IPS-NIHi11 (cell line): ENCODE measurements at regions not wholly inside any gene's neighbourhood (a gene's known extent, or its start where the extent isn't known, plus 50 kb on each side); places are given as distances from the start of the nearest gene placed in this dataset.
"Not testable (repeated sequence)": the region's sequence is repeated elsewhere in the genome, so short reads cannot be mapped to it uniquely, and the experiment has no call there.

Experiments used
- DNase-seq: peaks from one replicate; pipeline ENCODE4 v3.0.0; 2012; ENCODE audit warnings: mixed read lengths, low spot score

DNA sequence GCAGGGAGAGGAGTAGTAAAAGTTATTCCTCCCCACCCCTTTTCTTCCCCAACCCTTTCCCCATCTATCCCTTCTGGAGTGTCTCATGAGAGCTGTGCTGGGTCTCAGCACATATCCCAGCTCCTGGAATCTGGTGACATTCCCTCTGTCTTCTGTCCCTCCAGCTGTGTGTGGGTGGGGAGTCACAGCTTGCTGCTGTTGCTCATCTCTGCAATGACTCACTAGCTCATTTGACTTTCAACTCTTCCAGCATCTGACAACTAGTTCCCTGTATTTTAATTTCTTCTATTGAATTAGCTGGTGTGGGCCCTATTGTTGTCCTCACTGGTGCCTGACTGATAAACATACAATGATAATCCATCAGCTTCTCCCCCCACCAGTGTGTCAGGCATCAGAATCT is 198.9 kb upstream of the AUTS2 start:
- peak; percentile 40 for DNase-seq

DNA sequence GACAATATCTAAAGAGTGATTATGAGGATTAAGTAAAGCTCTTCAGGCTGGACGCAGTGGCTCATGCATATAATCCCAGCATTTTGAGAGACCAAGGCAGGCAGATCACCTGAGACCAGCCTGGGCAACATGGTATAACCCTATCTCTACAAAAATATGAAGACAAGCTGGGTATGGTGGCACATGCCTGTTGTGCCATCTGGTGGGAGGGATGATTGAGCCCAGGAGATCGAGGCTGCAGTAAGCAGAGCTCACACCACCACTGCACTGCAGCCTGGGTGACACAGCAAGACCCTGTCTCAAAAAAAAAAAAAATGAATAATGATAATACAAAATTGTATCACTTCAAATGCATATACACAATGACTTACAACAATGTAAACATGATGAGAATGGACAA is 195.6 kb upstream of the AUTS2 start:
- no peak for DNase-seq

DNA sequence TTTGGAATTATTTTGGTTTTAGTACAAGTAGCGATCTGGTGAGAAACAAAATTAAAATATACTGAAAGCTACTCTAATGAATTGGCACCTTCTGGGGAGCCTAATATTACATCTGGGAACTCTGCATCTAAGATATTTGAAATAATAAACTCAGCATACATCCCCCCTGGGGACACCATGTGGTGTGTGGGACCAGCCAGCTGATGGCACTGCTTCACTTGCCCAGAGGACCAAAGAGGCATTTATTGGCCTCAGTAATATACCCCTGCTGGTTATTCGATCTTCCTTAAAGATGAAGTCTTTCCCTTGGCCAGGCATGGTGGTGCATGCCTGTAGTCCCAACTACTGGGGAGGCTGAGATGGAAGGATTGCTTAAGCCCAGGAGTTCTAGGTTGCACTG is 195.1 kb upstream of the AUTS2 start:
- peak; percentile 56 for DNase-seq

- no peak for DNase-seq
Observed at GRCh38 chr7:69411018-69411417, 187.3 kb upstream of the AUTS2 start.

- no peak for DNase-seq
Observed at GRCh38 chr7:69411466-69411865, 186.8 kb upstream of the AUTS2 start.

DNA sequence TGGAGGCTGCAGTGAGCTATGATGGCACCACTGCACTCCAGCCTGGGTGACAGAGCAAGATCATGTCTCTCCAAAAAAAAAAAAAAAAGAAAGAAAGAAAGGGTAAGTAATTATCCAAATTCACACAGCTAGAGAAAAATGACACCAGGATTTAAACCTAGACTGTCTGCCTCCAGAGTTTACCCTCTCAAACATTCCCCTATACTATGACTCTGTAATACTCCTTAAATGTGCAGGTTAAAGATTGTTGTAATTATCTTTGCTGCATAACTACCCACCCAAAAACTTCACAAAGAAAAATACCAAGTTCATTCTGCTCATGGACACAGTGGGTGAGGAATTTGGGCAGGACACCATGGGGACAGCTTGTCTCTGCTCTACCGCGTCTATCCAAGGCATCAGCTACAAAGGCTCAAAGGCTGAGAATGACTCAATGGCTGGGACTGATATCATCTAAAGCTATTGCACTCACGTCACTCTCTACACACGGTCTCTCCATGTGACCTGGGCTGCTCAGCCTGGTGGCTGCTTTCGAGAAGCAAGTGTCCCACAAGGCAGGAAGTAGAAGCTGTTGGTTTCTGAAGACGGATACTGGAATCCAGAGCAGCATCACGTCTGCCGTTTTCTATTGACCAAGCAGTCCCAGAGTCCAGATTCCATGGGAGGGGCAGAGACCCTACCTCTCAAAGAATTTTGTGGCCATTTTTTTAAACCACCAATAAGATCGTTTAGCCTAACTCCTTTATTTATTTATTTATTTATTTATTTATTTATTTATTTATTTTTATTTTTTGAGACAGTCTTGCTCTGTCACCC is 185.7 kb upstream of the AUTS2 start:
- DNase-seq, result no peak

- DNase-seq, result no peak
Observed at GRCh38 chr7:69414555-69414954, 183.7 kb upstream of the AUTS2 start.

DNA sequence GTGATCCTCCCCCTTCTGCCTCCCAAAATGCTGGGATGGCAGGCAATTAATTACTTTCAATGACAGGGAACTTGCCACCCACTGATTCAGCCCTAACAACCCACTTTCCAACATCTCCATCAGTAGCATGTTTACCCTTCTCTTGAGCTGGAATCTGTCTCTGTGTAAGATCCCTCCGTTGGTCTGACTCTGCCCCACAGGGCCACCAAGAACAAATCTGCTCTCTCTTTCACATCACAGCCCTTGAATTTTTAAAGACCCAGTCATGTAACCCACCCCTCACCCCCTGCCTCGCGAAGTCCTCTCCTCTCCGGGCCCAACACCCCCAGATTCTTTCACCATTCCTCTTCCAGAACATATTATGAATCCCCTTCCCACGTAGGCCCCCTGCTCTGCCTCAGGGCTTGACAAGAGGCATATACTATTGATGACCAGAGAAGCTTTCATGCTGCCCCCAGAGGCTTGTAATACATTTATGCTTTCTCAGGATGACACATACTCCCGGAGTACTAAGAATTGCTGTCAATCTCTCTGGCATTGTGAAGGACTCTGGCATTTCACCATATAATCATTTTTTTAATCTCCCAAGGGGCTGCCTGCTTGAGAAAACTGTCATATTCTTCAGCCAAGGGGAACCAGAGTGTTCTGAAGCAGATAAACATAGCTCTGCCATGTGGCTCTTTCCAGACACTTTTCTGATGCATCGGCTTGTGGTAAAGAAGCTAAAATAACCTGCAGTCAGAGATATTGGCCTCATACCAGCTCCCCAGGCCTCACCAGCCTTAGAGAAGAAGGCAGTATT is 179.2 kb upstream of the AUTS2 start:
- DNase-seq, result no peak

DNA sequence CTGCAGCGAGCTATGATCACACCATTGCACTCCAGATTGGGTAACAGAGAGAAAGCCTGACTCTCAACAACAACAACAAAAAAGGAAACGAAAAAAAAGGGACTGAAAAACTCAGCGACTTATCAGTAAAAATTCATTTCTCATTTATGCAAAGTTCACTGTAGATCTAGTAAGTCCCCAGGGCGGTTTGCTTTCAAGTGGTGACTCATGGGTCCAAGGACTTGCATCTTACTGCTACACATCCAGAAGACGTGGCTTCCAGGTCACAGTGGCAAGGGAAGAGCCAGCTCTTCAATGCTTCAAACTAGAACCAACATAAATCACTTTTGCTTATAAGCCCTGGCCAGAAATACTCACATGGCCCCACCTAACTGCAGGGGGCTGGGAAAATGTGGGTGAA is 178.3 kb upstream of the AUTS2 start:
- DNase-seq, result no peak

- DNase-seq, result no peak
Observed at GRCh38 chr7:69422574-69422985, 175.7 kb upstream of the AUTS2 start.

GRCh38 chr7:69426705-69427104 is 171.6 kb upstream of the AUTS2 start:
- DNase-seq, result no peak

DNA sequence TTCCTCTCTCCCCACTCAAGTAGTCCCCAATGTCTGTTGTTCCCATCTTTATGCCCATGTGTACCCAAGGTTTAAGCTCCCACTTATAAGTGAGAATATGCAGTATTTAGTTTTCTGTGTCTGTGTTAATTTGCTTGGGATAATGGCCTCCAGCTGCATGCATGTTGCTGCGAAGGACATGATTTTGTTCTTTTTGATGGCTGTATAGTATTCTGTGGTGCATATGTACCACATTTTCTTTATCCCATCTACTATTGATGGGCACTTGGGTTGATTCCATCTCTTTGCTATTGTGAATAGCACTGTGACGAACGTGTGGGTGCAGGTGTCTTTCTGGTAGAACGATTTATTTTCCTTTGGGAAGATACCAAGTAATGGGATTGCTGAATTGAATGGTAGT is 170.2 kb upstream of the AUTS2 start:
- no peak for DNase-seq

DNA sequence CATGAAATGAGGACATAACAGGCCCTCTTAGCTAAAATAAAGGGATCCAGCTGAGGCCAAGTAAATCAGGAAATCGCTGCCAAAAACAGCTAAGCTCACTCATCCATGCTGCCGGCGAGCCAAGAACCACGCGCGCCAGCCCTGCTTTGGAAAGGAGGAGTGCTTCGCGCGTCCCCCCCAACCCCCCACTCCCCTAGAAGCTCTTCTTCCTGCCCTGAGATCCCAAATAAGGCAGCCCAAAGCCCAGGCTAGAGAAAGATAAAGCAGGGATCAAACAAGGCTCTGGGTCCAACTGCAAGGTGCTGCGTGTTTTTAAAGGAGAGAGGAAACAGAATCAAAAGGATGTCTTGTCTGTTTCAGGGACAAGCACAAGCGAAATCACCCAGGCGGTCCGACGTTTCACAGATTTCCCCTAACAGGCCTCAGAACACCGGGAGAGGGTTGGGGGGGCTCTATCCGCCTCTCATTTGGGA is 168.3 kb upstream of the AUTS2 start:
- no peak for DNase-seq

DNA sequence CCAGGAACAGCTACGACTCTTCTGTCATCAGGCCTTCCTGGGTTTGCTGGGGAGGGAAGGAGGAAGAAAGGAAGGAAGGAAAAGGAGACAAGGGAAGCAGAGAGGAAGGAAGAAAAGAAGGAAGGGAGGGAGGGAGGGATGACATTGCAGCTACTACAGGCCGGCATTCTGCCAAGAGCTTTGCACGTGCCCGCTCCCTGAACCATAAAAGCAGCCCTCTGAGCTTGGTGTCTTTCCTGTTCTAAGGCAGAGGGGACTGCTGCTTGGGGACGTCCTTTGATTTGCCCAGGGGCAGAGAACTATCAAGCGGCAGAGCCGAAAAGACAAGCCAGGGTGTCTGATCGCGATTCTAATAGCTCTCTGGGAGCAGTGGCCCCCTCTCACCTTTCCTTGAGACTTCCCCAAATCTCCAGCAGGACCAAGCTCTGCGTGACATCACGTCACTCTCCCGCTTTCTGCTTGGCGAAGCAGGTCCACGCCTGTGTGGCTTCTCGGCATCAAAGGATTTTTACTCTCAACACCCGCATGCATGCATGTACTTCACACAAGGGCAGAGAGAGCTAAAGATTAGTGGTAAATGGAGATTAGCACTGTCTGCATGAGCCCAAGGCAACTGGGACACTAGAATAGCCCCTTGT is 167.8 kb upstream of the AUTS2 start:
- no peak for DNase-seq

GRCh38 chr7:69431626-69432025 is 166.6 kb upstream of the AUTS2 start:
- DNase-seq, result no peak

DNA sequence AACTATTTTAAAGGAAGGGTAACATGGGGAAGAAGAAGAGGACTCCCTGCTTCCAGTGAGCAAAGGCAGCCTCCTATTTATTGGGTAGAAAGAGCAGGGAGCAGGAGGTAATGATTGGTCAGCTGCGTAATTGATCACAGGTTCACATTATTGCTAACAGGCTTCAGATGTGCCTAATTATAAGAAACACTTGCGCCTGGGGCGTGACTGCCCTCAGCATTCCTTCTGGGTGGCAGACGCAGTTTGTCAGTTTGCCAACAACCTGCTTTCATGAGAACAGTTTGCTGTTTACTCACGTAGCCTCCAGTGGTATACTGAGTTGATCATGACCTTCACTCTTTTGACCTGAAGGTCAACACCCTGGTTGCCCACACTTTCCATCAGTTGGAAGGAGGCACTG is 166.0 kb upstream of the AUTS2 start:
- DNase-seq, result not testable (repeated sequence)

- no peak for DNase-seq
Observed at GRCh38 chr7:69433081-69433480, 165.2 kb upstream of the AUTS2 start.

DNA sequence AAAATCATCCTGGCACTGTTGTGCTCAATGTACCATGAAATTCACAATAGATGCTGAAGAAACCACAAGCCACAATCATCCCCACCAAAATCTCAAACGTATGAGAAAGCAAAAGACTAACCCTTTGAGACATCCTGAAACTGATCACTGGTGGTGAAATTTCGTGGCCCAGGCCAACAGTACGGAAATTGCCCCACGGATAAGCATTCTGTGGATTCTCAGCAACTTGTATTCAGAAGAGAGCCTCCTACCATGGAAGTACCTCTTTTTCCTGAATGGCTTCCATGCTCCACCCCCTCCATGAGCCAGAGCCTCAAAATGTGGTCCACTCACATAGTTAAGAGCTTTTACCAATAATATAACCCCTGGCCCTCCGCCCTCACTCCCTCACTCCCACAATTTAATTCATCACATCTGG is 163.9 kb upstream of the AUTS2 start:
- DNase-seq, result no peak

DNA sequence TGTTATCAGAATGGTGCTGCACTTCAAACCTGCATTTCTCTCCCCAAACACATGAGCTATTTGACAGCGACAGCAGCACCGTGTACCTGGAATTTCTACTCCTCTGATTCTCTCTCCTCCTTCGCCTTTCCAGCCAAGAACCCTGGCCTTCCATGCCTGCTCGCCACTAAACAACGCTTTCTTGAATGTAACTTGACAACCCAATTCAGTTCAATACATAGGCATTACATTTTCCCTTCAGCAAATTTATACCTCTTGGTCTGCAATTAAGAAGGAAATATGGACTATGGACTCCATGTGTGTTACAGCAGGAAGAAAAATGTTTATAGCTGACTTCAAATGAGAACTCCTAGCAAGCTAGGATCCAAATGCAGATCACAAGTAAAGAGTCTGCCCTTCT is 162.6 kb upstream of the AUTS2 start:
- no peak for DNase-seq

DNA sequence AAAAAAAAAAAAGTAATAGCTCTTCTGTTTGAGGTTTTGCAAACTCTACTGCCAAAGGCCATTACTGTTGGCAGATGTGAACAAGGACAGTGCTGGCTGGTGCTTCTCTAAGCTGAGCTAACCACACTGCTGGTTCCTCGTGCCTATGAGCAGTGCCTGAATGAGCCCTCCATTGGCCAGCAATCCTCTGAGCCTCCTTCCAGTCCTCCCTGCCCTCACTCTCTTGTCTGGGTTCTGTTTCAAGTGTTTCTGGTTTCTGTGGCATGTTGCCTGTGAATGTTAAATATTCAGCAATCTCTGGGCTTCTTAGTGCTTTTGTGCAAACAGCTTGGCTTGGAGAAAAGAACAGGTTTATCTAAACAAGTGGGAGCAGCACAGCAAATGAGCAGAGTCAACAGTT is 161.3 kb upstream of the AUTS2 start:
- no peak for DNase-seq

- DNase-seq, result no peak
Observed at GRCh38 chr7:69438584-69439412, 159.5 kb upstream of the AUTS2 start.
